ENCODE measurements at regions not wholly inside any gene's neighbourhood (a gene's known extent, or its start where the extent isn't known, plus 50 kb on each side); places are given as distances from the start of the nearest gene placed in this dataset.
"Not testable (repeated sequence)": the region's sequence is repeated elsewhere in the genome, so short reads cannot be mapped to it uniquely, and the experiment has no call there.

DNA sequence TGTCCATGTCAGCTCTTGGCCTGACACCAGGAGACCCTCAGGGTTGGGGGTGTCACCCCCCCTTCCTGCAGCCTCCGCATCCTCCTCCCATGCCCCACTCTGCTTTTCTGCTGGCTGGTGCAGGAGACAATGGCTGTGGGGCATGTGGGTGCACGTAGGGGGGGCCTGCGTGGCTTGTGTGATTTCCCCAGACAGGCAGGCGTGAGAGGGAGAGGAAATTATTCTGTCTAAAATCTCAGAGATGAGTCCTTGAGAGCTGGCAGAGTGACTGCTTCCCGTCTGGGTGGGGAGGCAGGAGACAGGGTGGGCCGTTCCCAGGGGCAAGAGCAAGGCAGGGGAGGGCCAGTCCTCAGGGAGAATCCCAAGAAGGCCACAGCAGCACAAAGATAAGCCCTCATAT, 173.2 kb downstream of the TRIM43 start:
- not testable (repeated sequence) for DNase-seq (ENCODE audit: extremely low read depth, insufficient read length); H3K4me3 ChIP-seq (replicated peaks; ENCODE audit: low read depth, low read length); H3K36me3 ChIP-seq (ENCODE audit: control insufficient read depth, insufficient read depth, low read length); H3K27me3 ChIP-seq (replicated peaks; ENCODE audit: control insufficient read depth, insufficient read depth, low read length)

DNA sequence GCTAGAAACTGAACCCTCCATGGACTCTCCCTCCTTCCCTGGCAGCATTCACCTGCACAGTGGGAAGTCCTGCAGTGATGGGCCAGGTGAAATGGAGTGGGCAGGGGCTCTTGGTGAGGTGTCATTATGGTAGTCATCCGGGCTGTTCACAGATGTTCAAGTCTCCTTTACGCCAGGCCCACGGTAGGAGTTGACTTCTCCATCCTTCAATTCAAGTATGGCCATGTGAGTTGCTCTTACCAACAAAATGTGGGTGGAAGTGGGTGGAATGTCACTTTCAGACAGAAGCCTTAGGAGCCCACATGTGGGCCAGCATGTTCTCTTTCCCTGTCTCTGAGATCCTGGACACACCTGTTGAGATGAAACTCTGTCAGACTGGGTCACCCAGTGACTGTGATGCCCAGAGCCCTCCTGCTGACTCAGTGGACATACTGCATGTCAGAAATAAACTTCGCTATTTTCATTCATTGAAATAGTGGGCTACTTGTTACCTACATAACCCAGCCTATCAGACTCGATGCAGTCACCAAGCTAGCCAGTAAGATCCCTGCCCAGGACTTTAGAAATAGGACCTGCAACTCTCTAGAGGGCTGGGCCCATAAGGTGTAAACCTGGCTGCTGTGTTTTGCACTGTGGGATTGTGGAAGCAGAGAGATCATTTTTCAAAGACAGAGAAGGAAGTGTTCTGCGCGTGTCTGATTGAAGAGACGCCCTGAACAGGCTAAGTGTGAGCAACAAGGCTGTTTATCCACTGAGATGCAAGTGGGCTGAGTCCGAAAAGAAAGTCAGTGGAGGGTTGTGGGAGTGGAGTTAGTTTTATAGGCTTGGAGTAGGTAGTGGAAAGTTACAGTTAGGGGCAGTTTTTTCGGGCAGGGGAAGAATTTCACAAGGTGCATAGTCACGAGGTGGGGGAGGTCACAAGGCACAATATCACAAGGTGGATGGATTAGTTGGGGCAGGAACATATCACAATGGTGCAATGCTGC, 174.4 kb downstream of the TRIM43 start:
- not testable (repeated sequence) for H3K27me3 ChIP-seq (replicated peaks; ENCODE audit: control insufficient read depth, insufficient read depth, low read length); H3K36me3 ChIP-seq (ENCODE audit: control insufficient read depth, insufficient read depth, low read length); H3K4me3 ChIP-seq (replicated peaks; ENCODE audit: low read depth, low read length); DNase-seq (ENCODE audit: extremely low read depth, insufficient read length)

DNA sequence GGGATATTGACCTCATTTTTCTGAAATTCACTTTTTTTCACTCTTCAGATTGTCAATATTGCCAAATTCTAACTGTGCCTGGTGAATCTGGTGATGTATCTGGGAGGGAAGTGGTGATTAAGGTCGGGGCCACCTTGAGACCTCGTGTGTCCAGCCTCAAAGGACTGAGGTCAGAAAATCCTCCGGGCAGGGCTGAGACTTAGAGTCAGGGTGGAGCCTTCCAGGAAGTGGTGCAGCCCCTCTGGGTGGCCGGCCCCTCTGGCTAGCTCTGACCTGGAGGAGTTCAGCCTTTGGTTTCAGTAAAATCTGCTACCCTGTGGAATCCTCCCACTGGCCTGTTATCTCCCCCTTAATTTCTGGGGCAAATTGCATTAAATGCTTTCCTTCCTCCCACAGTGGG, 175.7 kb downstream of the TRIM43 start:
- not testable (repeated sequence) for H3K27me3 ChIP-seq (replicated peaks; ENCODE audit: control insufficient read depth, insufficient read depth, low read length); DNase-seq (ENCODE audit: extremely low read depth, insufficient read length); H3K36me3 ChIP-seq (ENCODE audit: control insufficient read depth, insufficient read depth, low read length); H3K4me3 ChIP-seq (replicated peaks; ENCODE audit: low read depth, low read length)

DNA sequence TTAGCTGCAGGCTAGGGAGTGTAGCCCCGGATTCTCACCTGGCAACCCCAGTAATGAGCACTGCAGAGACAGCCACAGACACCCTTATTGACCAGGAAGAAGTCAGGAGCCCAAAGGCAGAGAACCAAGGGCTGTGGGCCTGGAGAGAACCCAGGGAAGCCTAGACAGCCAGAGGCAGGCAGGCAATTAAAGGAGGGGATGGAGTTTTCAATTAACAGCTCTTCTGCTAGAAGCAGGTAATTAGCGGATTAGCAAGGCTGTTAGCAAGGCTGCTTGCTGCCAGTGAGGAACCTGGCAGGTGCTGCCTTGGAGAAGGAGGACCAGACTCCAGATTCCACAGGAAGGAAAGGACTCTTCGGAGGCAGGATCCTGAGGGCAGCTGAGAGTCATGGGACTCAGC, 176.1 kb downstream of the TRIM43 start:
- H3K36me3 ChIP-seq (ENCODE audit: control insufficient read depth, insufficient read depth, low read length); H3K4me3 ChIP-seq (replicated peaks; ENCODE audit: low read depth, low read length): not testable (repeated sequence)

DNA sequence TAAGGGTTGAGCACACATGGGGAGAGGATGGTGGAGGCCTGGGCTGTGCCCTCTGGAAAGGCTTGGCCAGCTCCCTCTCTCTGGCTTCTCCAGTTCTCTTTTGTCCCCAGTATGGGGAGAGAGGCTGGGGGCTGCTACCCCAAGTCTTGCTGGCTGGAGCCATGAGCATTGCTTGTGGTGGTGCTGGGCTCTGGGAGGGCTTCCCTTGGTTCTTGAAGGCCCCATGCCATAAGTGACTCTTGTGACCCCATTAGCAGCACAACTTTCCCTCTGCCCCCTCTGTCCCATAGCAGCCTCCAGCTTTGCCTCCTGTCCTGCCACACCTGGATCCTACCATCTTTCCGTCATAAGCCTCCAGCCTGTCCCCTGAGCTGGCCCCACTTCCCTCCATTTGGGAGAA, 177.5 kb downstream of the TRIM43 start:
- H3K4me3 ChIP-seq (replicated peaks; ENCODE audit: low read depth, low read length); DNase-seq (ENCODE audit: extremely low read depth, insufficient read length); H3K27me3 ChIP-seq (replicated peaks; ENCODE audit: control insufficient read depth, insufficient read depth, low read length); H3K36me3 ChIP-seq (ENCODE audit: control insufficient read depth, insufficient read depth, low read length): not testable (repeated sequence)

More for the DNA sequence above, 176.1 kb downstream of the TRIM43 start:
- DNase-seq (ENCODE audit: extremely low read depth, insufficient read length); H3K27me3 ChIP-seq (replicated peaks; ENCODE audit: control insufficient read depth, insufficient read depth, low read length): not testable (repeated sequence)

DNA sequence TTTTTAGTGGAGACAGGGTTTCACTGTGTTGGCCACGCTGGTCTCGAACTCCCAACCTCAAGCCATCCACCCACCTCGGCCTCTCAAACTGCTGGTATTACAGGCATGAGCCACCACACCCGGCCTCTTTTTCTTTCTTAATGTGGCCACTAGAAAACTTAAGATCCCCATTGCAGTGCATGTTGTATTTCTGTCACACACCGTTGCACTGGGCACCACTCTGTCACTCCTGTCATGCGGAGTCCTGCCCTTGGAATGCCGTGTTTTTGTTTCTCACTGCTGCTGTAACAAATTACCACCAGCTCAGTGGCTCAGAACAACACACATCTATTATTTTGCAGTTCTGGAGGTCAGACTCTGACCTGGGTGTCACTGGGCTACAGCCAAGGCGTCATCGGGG, 178.9 kb downstream of the TRIM43 start:
- not testable (repeated sequence) for H3K27me3 ChIP-seq (replicated peaks; ENCODE audit: control insufficient read depth, insufficient read depth, low read length); H3K4me3 ChIP-seq (replicated peaks; ENCODE audit: low read depth, low read length); H3K36me3 ChIP-seq (ENCODE audit: control insufficient read depth, insufficient read depth, low read length); DNase-seq (ENCODE audit: extremely low read depth, insufficient read length)

DNA sequence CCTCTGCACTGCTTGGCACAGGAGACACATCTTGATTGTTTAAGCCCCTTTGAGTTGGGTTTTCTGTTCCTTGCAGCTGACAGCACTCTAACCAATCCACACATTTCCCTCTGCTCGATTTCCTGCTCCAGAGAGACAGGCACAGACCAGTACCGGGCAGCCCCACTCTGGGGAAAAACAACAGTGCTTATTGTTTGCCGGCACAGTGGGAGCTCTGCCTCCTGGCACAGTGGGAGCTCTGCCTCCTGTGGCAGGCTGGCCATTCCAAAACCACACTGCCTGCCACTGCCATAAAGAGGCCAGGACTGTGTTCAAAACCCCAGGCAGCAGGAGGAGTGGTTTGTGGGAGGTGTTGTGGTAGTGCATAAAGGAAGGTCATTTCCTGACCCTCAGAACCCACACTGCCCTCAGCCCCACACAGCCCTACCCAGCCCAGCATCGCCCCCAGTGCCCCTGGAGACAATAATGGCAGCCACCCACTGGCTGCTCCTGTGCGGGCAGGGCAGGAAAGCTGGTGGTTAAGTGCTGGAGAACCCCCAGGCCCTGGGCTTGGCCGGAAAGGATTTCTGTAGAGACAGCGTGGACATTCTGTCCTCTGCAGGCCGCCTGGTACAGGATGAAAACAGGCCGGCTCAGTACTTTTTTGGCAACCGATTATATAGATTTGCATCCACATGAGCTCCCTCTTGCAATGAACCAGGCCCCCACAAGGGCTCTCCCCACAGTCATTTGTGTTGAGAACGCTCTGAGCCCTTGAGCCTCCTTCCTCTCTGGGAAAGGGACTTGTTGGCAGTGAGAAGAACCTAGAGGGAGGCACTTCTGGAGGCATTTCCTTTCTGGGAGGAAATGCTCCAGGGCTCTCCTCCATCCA, 182.8 kb downstream of the TRIM43 start:
- not testable (repeated sequence) for H3K36me3 ChIP-seq (ENCODE audit: control insufficient read depth, insufficient read depth, low read length); H3K4me3 ChIP-seq (replicated peaks; ENCODE audit: low read depth, low read length); H3K27me3 ChIP-seq (replicated peaks; ENCODE audit: control insufficient read depth, insufficient read depth, low read length); DNase-seq (ENCODE audit: extremely low read depth, insufficient read length)

DNA sequence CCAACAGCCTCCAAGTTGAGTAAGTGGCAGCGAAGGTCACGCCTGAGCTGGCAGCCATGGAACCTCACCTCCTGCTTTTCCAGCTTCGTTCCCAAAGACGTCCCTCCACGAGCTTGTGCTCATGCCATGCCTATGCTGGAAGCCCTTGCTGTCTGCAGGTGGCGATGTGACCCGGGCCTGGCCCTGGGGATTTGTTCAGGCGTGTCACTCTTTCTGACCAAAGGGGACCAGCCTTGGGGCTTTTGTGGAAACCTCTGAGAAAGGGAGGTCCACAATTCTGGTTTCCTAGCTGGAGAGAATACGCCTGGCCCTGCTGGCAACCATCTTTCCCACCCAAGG, 183.4 kb downstream of the TRIM43 start:
- H3K4me3 ChIP-seq (replicated peaks; ENCODE audit: low read depth, low read length); H3K27me3 ChIP-seq (replicated peaks; ENCODE audit: control insufficient read depth, insufficient read depth, low read length); DNase-seq (ENCODE audit: extremely low read depth, insufficient read length); H3K36me3 ChIP-seq (ENCODE audit: control insufficient read depth, insufficient read depth, low read length): not testable (repeated sequence)
